CD4-positive, alpha-beta T cell (primary cell): ENCODE measurements at regions not wholly inside any gene's neighbourhood (a gene's known extent, or its start where the extent isn't known, plus 50 kb on each side); places are given as distances from the start of the nearest gene placed in this dataset.

ENCODE experiments used
- ATAC-seq: fragments of 200-7000 bp; cut with Tn5 transposase; one replicate; pipeline ENCODE4 v1.10.0; 2022; ENCODE audit warnings: mild to moderate bottlenecking; ENCODE audit not compliant: poor library complexity
- CTCF ChIA-PET: fragments of 350-600 bp; sonication (Branson Sonifier 250); formaldehyde crosslinking; loops from one replicate; lab custom pipeline; 2021; ENCODE audit warnings: antibody characterized with exemption, inconsistent platforms; lab: Charles Lee
- POLR2A ChIA-PET: fragments of 350-600 bp; sonication (Branson Sonifier 250); formaldehyde crosslinking; loops from one replicate; lab custom pipeline; 2021; ENCODE audit warnings: antibody characterized with exemption, inconsistent platforms; lab: Charles Lee
- DNase-seq, 14 experiments: peaks; one replicate each; pipeline ENCODE4 v3.0.0-alpha.2; 2013 to 2020; ENCODE audit warnings: mixed read lengths in 2 of 14
- H3K27ac ChIP-seq, 2 donors: one replicate each; pipeline versions ENCODE4 v1.5.1 to v1.7.0; 2013; ENCODE audit warnings: low read length in 2 of 2, low read depth in 1 of 2, mild to moderate bottlenecking in 1 of 2
- H3K27me3 ChIP-seq, 2 experiments: 1 replicate in 1 of 2; 2 replicates in 1 of 2; pipeline versions ENCODE4 v1.6.1 to v1.7.0; 2013; ENCODE audit warnings: low read length in 2 of 2, control low read depth in 1 of 2, mild to moderate bottlenecking in 1 of 2, moderate library complexity in 1 of 2; ENCODE audit not compliant: insufficient read depth in 2 of 2, control insufficient read depth in 1 of 2
- H3K36me3 ChIP-seq: one replicate; pipeline ENCODE4 v1.6.1; 2013; ENCODE audit warnings: low read length, control low read depth; ENCODE audit not compliant: insufficient read depth
- H3K4me1 ChIP-seq: one replicate; pipeline ENCODE4 v1.6.1; 2013; ENCODE audit warnings: low read length, control low read depth; ENCODE audit not compliant: insufficient read depth
- H3K4me3 ChIP-seq: one replicate; pipeline ENCODE4 v1.5.1; 2013; ENCODE audit warnings: mild to moderate bottlenecking, low read length, moderate library complexity
- H3K9me3 ChIP-seq, 2 experiments: 1 replicate in 1 of 2; 2 replicates in 1 of 2; pipeline versions ENCODE4 v1.6.1 to v1.7.0; 2013; ENCODE audit warnings: low read length in 2 of 2, mild to moderate bottlenecking in 2 of 2, control low read depth in 1 of 2, moderate library complexity in 1 of 2; ENCODE audit not compliant: control insufficient read depth in 1 of 2, insufficient read depth in 1 of 2
- H3K27ac Mint-ChIP-seq: one replicate; pipeline ENCODE4 v1.8.0; 2020; ENCODE audit warnings: mixed read lengths
- H3K27me3 Mint-ChIP-seq: one replicate; pipeline ENCODE4 v1.8.0; 2021; ENCODE audit warnings: mixed read lengths
- H3K36me3 Mint-ChIP-seq: one replicate; pipeline ENCODE4 v1.8.0; 2021; ENCODE audit warnings: low read depth, mixed read lengths
- H3K4me1 Mint-ChIP-seq: one replicate; pipeline ENCODE4 v1.8.0; 2021; ENCODE audit warnings: low read depth, mixed read lengths
- H3K4me3 Mint-ChIP-seq: one replicate; pipeline ENCODE4 v1.8.0; 2020; ENCODE audit warnings: mild to moderate bottlenecking, mixed read lengths
- H3K9me3 Mint-ChIP-seq: one replicate; pipeline ENCODE4 v1.8.0; 2020; ENCODE audit warnings: mixed read lengths
- CTCF ChIP-seq: fragments of 200-600 bp; IDR thresholded peaks from one replicate; pipeline ENCODE4 v1.8.0; 2022; ENCODE audit warnings: antibody characterized with exemption, mild to moderate bottlenecking
- intact Hi-C, 2 experiments: fragments of 100-400 bp; cut with DNase I in 1 of 2; cut with micrococcal nuclease in 1 of 2; formaldehyde crosslinking; loops; one replicate each; pipeline versions ENCODE4 v1.15.1 to v1.9.0; 2023 to 2025; cut with DNase I, micrococcal nuclease

- H3K9me3 Mint-ChIP-seq: peaks cover 2% of the 10 kb centered on the region
- no peaks in the 10 kb centered on the region for H3K4me1 Mint-ChIP-seq
- DNase-seq: no peak
- H3K9me3 ChIP-seq: peaks cover 0 to 3% of the 10 kb centered on the region in 2 experiments
- H3K4me3 Mint-ChIP-seq: no peak overlapping the region
- intact Hi-C loops: no loop called here
- no peaks in the 10 kb centered on the region for H3K36me3 Mint-ChIP-seq
- ATAC-seq: no peak
- H3K27me3 Mint-ChIP-seq: no peaks in the 10 kb centered on the region
- H3K27me3 ChIP-seq: no peaks in the 10 kb centered on the region
- H3K4me3 ChIP-seq: no peak overlapping the region
- H3K4me1 ChIP-seq: no peaks in the 10 kb centered on the region
- no peak for TF ChIP-seq CTCF
- no peak overlapping the region for H3K27ac Mint-ChIP-seq
- POLR2A ChIA-PET: no interaction called here
- CTCF ChIA-PET: no interaction called here
- no peak overlapping the region for H3K27ac ChIP-seq
- no peaks in the 10 kb centered on the region for H3K36me3 ChIP-seq
These were observed 372.3 kb downstream of the EPHA7 start for GRCh38 chr6:93047033-93047432.

GRCh38 chr6:93045156-93045555 lies 374.2 kb downstream of the EPHA7 start:
- POLR2A ChIA-PET: no interaction called here
- Mint-ChIP-seq H3K9me3 (peaks cover 2% of the 10 kb centered on the region), H3K4me3 (no peak overlapping the region), H3K27ac (no peak overlapping the region), H3K27me3 (no peaks in the 10 kb centered on the region), H3K36me3 (no peaks in the 10 kb centered on the region), H3K4me1 (no peaks in the 10 kb centered on the region)
- peaks cover 0 to 3% of the 10 kb centered on the region in 2 experiments for H3K9me3 ChIP-seq
- no peak for TF ChIP-seq CTCF
- no peak overlapping the region for H3K4me3 ChIP-seq
- H3K4me1 ChIP-seq: no peaks in the 10 kb centered on the region
- H3K27ac ChIP-seq: no peak overlapping the region
- no peaks in the 10 kb centered on the region for H3K36me3 ChIP-seq
- intact Hi-C loops: no loop called here
- DNase-seq: no peak
- CTCF ChIA-PET: no interaction called here
- no peak for ATAC-seq
- no peaks in the 10 kb centered on the region for H3K27me3 ChIP-seq

- CTCF ChIA-PET: no interaction called here
- Histone ChIP-seq H3K27ac (no peak overlapping the region), H3K9me3 (peaks cover 0 to 5% of the 10 kb centered on the region in 2 experiments), H3K4me1 (no peaks in the 10 kb centered on the region), H3K4me3 (no peak overlapping the region), H3K27me3 (no peaks in the 10 kb centered on the region), H3K36me3 (no peaks in the 10 kb centered on the region)
- DNase-seq: no peak
- H3K4me3 Mint-ChIP-seq: no peak overlapping the region
- POLR2A ChIA-PET: no interaction called here
- no peak for TF ChIP-seq CTCF
- no peaks in the 10 kb centered on the region for H3K27me3 Mint-ChIP-seq
- H3K27ac Mint-ChIP-seq: no peak overlapping the region
- no peaks in the 10 kb centered on the region for H3K4me1 Mint-ChIP-seq
- H3K9me3 Mint-ChIP-seq: peaks cover 15% of the 10 kb centered on the region
- no peak for ATAC-seq
- no peaks in the 10 kb centered on the region for H3K36me3 Mint-ChIP-seq
- intact Hi-C loops: no loop called here
These were observed 379.0 kb downstream of the EPHA7 start for GRCh38 chr6:93040375-93040774.
